MCF 10A (cell line): ENCODE measurements at regions not wholly inside any gene's neighbourhood (a gene's known extent, or its start where the extent isn't known, plus 50 kb on each side); places are given as distances from the start of the nearest gene placed in this dataset.

Experiments used
- BruUV-seq: library from RNA; stranded (reverse); fragments of 400-500 nt; replicated peaks from 2 replicates; lab custom pipeline; 2021; lab: Mats Ljungman, UMichigan
- CTCF ChIA-PET: fragments of 300-600 bp; sonication (Branson Sonifier 250); formaldehyde crosslinking; extraction: SDS; loops from one replicate; lab custom pipeline; 2021; ENCODE audit warnings: antibody characterized with exemption, inconsistent platforms; lab: Yijun Ruan, JAX
- POLR2A ChIA-PET: fragments of 300-600, 350-650 bp; sonication (Branson Sonifier 250); formaldehyde crosslinking; extraction: SDS; loops from one replicate; lab custom pipeline; 2020; ENCODE audit warnings: antibody characterized with exemption, inconsistent platforms; lab: Yijun Ruan, JAX
- DNase-seq: peaks from one replicate; pipeline ENCODE4 v3.0.0-alpha.2; 2018; ENCODE audit not compliant: unreplicated experiment
- H3K27ac Mint-ChIP-seq: one replicate; pipeline ENCODE4 v1.8.0; 2022; ENCODE audit warnings: mild to moderate bottlenecking, low read depth, mixed read lengths; ENCODE audit not compliant: unreplicated experiment
- H3K27me3 Mint-ChIP-seq: one replicate; pipeline ENCODE4 v1.8.0; 2022; ENCODE audit warnings: mixed read lengths; ENCODE audit not compliant: insufficient read depth, unreplicated experiment
- H3K36me3 Mint-ChIP-seq: one replicate; pipeline ENCODE4 v1.8.0; 2022; ENCODE audit warnings: mild to moderate bottlenecking, moderate library complexity, mixed read lengths; ENCODE audit not compliant: insufficient read depth, unreplicated experiment
- H3K4me1 Mint-ChIP-seq: one replicate; pipeline ENCODE4 v1.8.0; 2022; ENCODE audit warnings: mixed read lengths; ENCODE audit not compliant: insufficient read depth, unreplicated experiment
- H3K4me3 Mint-ChIP-seq: one replicate; pipeline ENCODE4 v1.8.0; 2022; ENCODE audit warnings: mild to moderate bottlenecking, moderate library complexity, mixed read lengths; ENCODE audit not compliant: unreplicated experiment
- H3K9me3 Mint-ChIP-seq: one replicate; pipeline ENCODE4 v1.8.0; 2022; ENCODE audit warnings: mixed read lengths; ENCODE audit not compliant: unreplicated experiment
- CTCF ChIP-seq: fragments of 200-600 bp; IDR thresholded peaks from one replicate; pipeline ENCODE4 v1.8.0; 2022; ENCODE audit warnings: antibody characterized with exemption, mild to moderate bottlenecking; ENCODE audit not compliant: unreplicated experiment
- intact Hi-C: fragments of 100-400 bp; cut with micrococcal nuclease; formaldehyde crosslinking; loops from 2 replicates; pipeline ENCODE4 v1.14.1; 2022

DNA sequence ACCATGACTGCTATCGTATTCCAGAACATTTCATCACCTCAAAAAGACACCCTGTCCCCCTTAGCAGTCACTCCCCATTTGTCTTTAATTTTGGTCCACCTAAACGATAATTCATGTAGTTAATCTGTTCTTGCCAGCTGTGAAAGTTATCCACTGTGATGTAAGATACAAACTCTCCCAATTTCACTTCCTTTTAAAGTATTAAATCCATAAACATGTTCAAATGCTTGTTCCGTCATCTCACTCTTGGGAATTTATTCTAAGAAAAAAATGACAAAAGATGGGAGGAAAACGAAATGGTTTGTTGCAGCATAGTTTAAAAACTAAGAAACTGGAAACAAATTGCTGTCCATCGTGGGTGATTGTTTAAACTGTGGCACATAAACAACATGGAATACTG is 53.7 kb upstream of the IRF2 start:
- intact Hi-C loops: no loop called here
- Mint-ChIP-seq H3K27me3 (no peaks in the 10 kb centered on the region), H3K4me3 (no peak overlapping the region), H3K36me3 (no peaks in the 10 kb centered on the region), H3K9me3 (peaks cover 11% of the 10 kb centered on the region), H3K27ac (no peak overlapping the region), H3K4me1 (peaks cover 6% of the 10 kb centered on the region)
- TF ChIP-seq CTCF: no peak
- no TSS peak for BruUV-seq
- no peak for DNase-seq
- ChIA-PET CTCF (interaction anchor here (1.0 kb wide), 1 partner anchor 264 kb away, joined by 4 read pairs; no protein-coding TSS in a partner anchor), POLR2A (interaction anchor here (3.0 kb wide), 1 partner anchor 9 kb away, joined by 18 read pairs; no protein-coding TSS in a partner anchor)

- POLR2A ChIA-PET: interaction anchor here (0.9 to 4.2 kb wide), 3 partner anchors 11 to 52 kb away, joined by 4 to 18 read pairs (median 14); partner anchors contain the start of gene IRF2
Measured at GRCh38 chr4:184526228-184526627, 51.9 kb upstream of the IRF2 start.

More at GRCh38 chr4:184526228-184526627, 51.9 kb upstream of the IRF2 start:
- intact Hi-C loops: no loop called here
- CTCF ChIA-PET: interaction anchor here (0.6 to 1.4 kb wide), 2 partner anchors 10 to 1454 kb away, joined by 3 to 4 read pairs; no protein-coding TSS in a partner anchor
- Mint-ChIP-seq H3K36me3 (no peaks in the 10 kb centered on the region), H3K4me3 (no peak overlapping the region), H3K27me3 (no peaks in the 10 kb centered on the region), H3K27ac (no peak overlapping the region), H3K4me1 (peaks cover 6% of the 10 kb centered on the region), H3K9me3 (peaks cover 11% of the 10 kb centered on the region)
- no peak for TF ChIP-seq CTCF
- BruUV-seq: no TSS peak
- DNase-seq: no peak
